ENCODE measurements at regions not wholly inside any gene's neighbourhood (a gene's known extent, or its start where the extent isn't known, plus 50 kb on each side); places are given as distances from the start of the nearest gene placed in this dataset.

DNA sequence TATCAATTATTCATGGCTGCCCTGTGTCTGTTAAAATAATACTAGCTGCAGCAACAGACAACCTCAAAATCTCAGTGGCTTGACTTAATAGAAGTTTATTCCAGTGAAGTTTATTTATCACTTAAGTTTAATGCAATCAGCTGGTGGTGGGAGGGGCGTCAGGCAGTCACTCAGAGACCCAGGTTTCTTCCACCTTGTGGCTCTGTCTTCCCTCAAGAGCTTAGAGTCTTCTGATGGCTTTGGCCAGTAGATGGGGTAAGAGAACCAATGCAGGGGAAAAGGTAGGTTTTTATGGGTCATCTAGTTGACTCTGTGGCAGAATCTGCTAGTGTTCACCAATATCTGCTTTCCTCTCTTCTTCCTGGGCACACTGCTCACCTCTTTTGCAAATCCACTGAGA, 668.9 kb downstream of the AACS start:
- Histone ChIP-seq H3K4me3 (ENCODE audit: low read depth in 1 of 2, low read length in 2 of 2) (no peak overlapping the region), H3K27me3 (ENCODE audit: control insufficient read depth in 1 of 2, insufficient read depth in 2 of 2, low read length in 2 of 2) (no peaks in the 10 kb centered on the region), H3K4me1 (ENCODE audit: control insufficient read depth in 1 of 2, insufficient read depth in 2 of 2, low read length in 2 of 2) (no peaks in the 10 kb centered on the region), H3K27ac (ENCODE audit: low read depth, low read length) (no peak overlapping the region), H3K36me3 (ENCODE audit: control insufficient read depth in 1 of 2, insufficient read depth in 2 of 2, low read length in 2 of 2) (no peaks in the 10 kb centered on the region), H3K9me3 (ENCODE audit: control insufficient read depth in 1 of 2, low read length in 2 of 2) (peaks cover 9 to 12% of the 10 kb centered on the region in 2 donors), H3K9ac (ENCODE audit: low read depth in 1 of 2, low read length in 2 of 2) (no peak overlapping the region)

GRCh38 chr12:125738211-125738610, 673.0 kb downstream of the AACS start:
- H3K36me3 ChIP-seq (ENCODE audit: control insufficient read depth in 1 of 2, insufficient read depth in 2 of 2, low read length in 2 of 2): no peaks in the 10 kb centered on the region
- H3K9me3 ChIP-seq (ENCODE audit: control insufficient read depth in 1 of 2, low read length in 2 of 2): peaks cover 15 to 16% of the 10 kb centered on the region in 2 donors
- no peak overlapping the region for H3K4me3 ChIP-seq (ENCODE audit: low read depth in 1 of 2, low read length in 2 of 2)

GRCh38 chr12:125742413-125742812, 677.2 kb downstream of the AACS start:
- Histone ChIP-seq H3K9me3 (ENCODE audit: control insufficient read depth in 1 of 2, low read length in 2 of 2) (peaks cover 7 to 15% of the 10 kb centered on the region in 2 donors), H3K27ac (ENCODE audit: low read depth, low read length) (no peak overlapping the region), H3K27me3 (ENCODE audit: control insufficient read depth in 1 of 2, insufficient read depth in 2 of 2, low read length in 2 of 2) (no peaks in the 10 kb centered on the region), H3K36me3 (ENCODE audit: control insufficient read depth in 1 of 2, insufficient read depth in 2 of 2, low read length in 2 of 2) (no peaks in the 10 kb centered on the region), H3K4me1 (ENCODE audit: control insufficient read depth in 1 of 2, insufficient read depth in 2 of 2, low read length in 2 of 2) (no peaks in the 10 kb centered on the region), H3K9ac (ENCODE audit: low read depth in 1 of 2, low read length in 2 of 2) (no peak overlapping the region), H3K4me3 (ENCODE audit: low read depth in 1 of 2, low read length in 2 of 2) (no peak overlapping the region)

More at GRCh38 chr12:125738211-125738610, 673.0 kb downstream of the AACS start:
- Histone ChIP-seq H3K27me3 (ENCODE audit: control insufficient read depth in 1 of 2, insufficient read depth in 2 of 2, low read length in 2 of 2) (no peaks in the 10 kb centered on the region), H3K4me1 (ENCODE audit: control insufficient read depth in 1 of 2, insufficient read depth in 2 of 2, low read length in 2 of 2) (no peaks in the 10 kb centered on the region), H3K9ac (ENCODE audit: low read depth in 1 of 2, low read length in 2 of 2) (no peak overlapping the region), H3K27ac (ENCODE audit: low read depth, low read length) (no peak overlapping the region)

GRCh38 chr12:125744201-125744600, 679.0 kb downstream of the AACS start:
- no peak overlapping the region for H3K9ac ChIP-seq (ENCODE audit: low read depth in 1 of 2, low read length in 2 of 2)
- no peaks in the 10 kb centered on the region for H3K4me1 ChIP-seq (ENCODE audit: control insufficient read depth in 1 of 2, insufficient read depth in 2 of 2, low read length in 2 of 2)
- H3K36me3 ChIP-seq (ENCODE audit: control insufficient read depth in 1 of 2, insufficient read depth in 2 of 2, low read length in 2 of 2): no peaks in the 10 kb centered on the region
- H3K27me3 ChIP-seq (ENCODE audit: control insufficient read depth in 1 of 2, insufficient read depth in 2 of 2, low read length in 2 of 2): no peaks in the 10 kb centered on the region
- no peak overlapping the region for H3K4me3 ChIP-seq (ENCODE audit: low read depth in 1 of 2, low read length in 2 of 2)
- H3K27ac ChIP-seq (ENCODE audit: low read depth, low read length): no peak overlapping the region
- H3K9me3 ChIP-seq (ENCODE audit: control insufficient read depth in 1 of 2, low read length in 2 of 2): peaks cover 7 to 12% of the 10 kb centered on the region in 2 donors

DNA sequence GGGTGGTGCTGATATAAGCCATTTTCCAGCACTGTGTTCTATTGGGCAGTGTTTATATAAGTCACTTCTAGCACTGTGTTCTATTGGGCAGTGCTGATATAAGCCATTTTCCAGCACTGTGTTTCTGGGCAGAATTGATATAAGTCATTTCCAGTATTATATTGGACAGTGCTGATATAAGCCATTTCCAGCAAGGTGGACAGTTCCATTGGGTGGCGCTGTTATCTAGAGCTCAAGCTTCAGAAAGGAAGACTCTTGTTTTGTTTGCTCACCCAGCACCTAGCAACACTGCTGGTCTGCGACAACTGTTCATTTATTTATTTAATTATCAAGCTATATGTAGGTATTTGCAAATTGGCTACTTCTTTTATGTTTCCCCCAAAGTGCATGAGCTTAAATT, 690.3 kb downstream of the AACS start:
- Histone ChIP-seq H3K27me3 (ENCODE audit: control insufficient read depth in 1 of 2, insufficient read depth in 2 of 2, low read length in 2 of 2) (no peaks in the 10 kb centered on the region), H3K9ac (ENCODE audit: low read depth in 1 of 2, low read length in 2 of 2) (no peak overlapping the region), H3K27ac (ENCODE audit: low read depth, low read length) (no peak overlapping the region), H3K36me3 (ENCODE audit: control insufficient read depth in 1 of 2, insufficient read depth in 2 of 2, low read length in 2 of 2) (no peaks in the 10 kb centered on the region), H3K4me3 (ENCODE audit: low read depth in 1 of 2, low read length in 2 of 2) (no peak overlapping the region), H3K4me1 (ENCODE audit: control insufficient read depth in 1 of 2, insufficient read depth in 2 of 2, low read length in 2 of 2) (no peaks in the 10 kb centered on the region), H3K9me3 (ENCODE audit: control insufficient read depth in 1 of 2, low read length in 2 of 2) (peaks cover 0 to 13% of the 10 kb centered on the region in 2 donors)

DNA sequence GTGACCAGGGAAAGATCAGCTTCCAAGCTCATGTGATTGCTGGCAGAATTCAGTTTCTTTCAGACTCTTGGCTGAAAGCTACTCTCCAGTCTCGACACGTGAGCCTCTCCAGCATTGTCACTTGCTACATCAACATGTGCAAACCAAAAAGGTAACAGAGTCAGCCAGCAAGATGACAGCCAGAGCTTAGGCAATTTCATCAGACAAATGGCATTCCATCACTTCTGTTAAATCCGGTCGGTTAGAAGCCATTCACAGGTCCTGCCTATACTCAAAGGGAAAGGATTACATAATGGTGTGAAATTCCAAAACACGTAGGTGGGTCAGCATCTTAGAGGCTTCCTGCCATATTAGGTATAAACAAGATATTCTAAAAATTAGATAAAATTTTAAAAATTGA, 700.9 kb downstream of the AACS start:
- Histone ChIP-seq H3K27me3 (ENCODE audit: control insufficient read depth in 1 of 2, insufficient read depth in 2 of 2, low read length in 2 of 2) (no peaks in the 10 kb centered on the region), H3K4me3 (ENCODE audit: low read depth in 1 of 2, low read length in 2 of 2) (no peak overlapping the region), H3K9me3 (ENCODE audit: control insufficient read depth in 1 of 2, low read length in 2 of 2) (peaks cover 2 to 4% of the 10 kb centered on the region in 2 donors), H3K4me1 (ENCODE audit: control insufficient read depth in 1 of 2, insufficient read depth in 2 of 2, low read length in 2 of 2) (no peaks in the 10 kb centered on the region), H3K27ac (ENCODE audit: low read depth, low read length) (no peak overlapping the region), H3K9ac (ENCODE audit: low read depth in 1 of 2, low read length in 2 of 2) (no peak overlapping the region), H3K36me3 (ENCODE audit: control insufficient read depth in 1 of 2, insufficient read depth in 2 of 2, low read length in 2 of 2) (no peaks in the 10 kb centered on the region)

GRCh38 chr12:125772403-125772802, 707.2 kb downstream of the AACS start:
- Histone ChIP-seq H3K9ac (ENCODE audit: low read depth in 1 of 2, low read length in 2 of 2) (no peak overlapping the region), H3K4me1 (ENCODE audit: control insufficient read depth in 1 of 2, insufficient read depth in 2 of 2, low read length in 2 of 2) (no peaks in the 10 kb centered on the region), H3K27me3 (ENCODE audit: control insufficient read depth in 1 of 2, insufficient read depth in 2 of 2, low read length in 2 of 2) (no peaks in the 10 kb centered on the region), H3K4me3 (ENCODE audit: low read depth in 1 of 2, low read length in 2 of 2) (no peak overlapping the region), H3K9me3 (ENCODE audit: control insufficient read depth in 1 of 2, low read length in 2 of 2) (peaks cover 0 to 7% of the 10 kb centered on the region in 2 donors), H3K27ac (ENCODE audit: low read depth, low read length) (no peak overlapping the region), H3K36me3 (ENCODE audit: control insufficient read depth in 1 of 2, insufficient read depth in 2 of 2, low read length in 2 of 2) (no peaks in the 10 kb centered on the region)

- no peak overlapping the region for H3K9ac ChIP-seq (ENCODE audit: low read depth in 1 of 2, low read length in 2 of 2)
- H3K9me3 ChIP-seq (ENCODE audit: control insufficient read depth in 1 of 2, low read length in 2 of 2): peaks cover 0 to 7% of the 10 kb centered on the region in 2 donors
- no peak overlapping the region for H3K27ac ChIP-seq (ENCODE audit: low read depth, low read length)
- no peaks in the 10 kb centered on the region for H3K36me3 ChIP-seq (ENCODE audit: control insufficient read depth in 1 of 2, insufficient read depth in 2 of 2, low read length in 2 of 2)
- H3K27me3 ChIP-seq (ENCODE audit: control insufficient read depth in 1 of 2, insufficient read depth in 2 of 2, low read length in 2 of 2): no peaks in the 10 kb centered on the region
- H3K4me3 ChIP-seq (ENCODE audit: low read depth in 1 of 2, low read length in 2 of 2): no peak overlapping the region
- H3K4me1 ChIP-seq (ENCODE audit: control insufficient read depth in 1 of 2, insufficient read depth in 2 of 2, low read length in 2 of 2): no peaks in the 10 kb centered on the region
These were observed 707.9 kb downstream of the AACS start for GRCh38 chr12:125773033-125773640.

GRCh38 chr12:125775507-125775906, 710.3 kb downstream of the AACS start:
- peaks cover 0 to 7% of the 10 kb centered on the region in 2 donors for H3K9me3 ChIP-seq (ENCODE audit: control insufficient read depth in 1 of 2, low read length in 2 of 2)
- H3K4me1 ChIP-seq (ENCODE audit: control insufficient read depth in 1 of 2, insufficient read depth in 2 of 2, low read length in 2 of 2): no peaks in the 10 kb centered on the region
- no peak overlapping the region for H3K4me3 ChIP-seq (ENCODE audit: low read depth in 1 of 2, low read length in 2 of 2)
- H3K36me3 ChIP-seq (ENCODE audit: control insufficient read depth in 1 of 2, insufficient read depth in 2 of 2, low read length in 2 of 2): no peaks in the 10 kb centered on the region
- H3K27ac ChIP-seq (ENCODE audit: low read depth, low read length): no peak overlapping the region
- no peaks in the 10 kb centered on the region for H3K27me3 ChIP-seq (ENCODE audit: control insufficient read depth in 1 of 2, insufficient read depth in 2 of 2, low read length in 2 of 2)
- no peak overlapping the region for H3K9ac ChIP-seq (ENCODE audit: low read depth in 1 of 2, low read length in 2 of 2)

DNA sequence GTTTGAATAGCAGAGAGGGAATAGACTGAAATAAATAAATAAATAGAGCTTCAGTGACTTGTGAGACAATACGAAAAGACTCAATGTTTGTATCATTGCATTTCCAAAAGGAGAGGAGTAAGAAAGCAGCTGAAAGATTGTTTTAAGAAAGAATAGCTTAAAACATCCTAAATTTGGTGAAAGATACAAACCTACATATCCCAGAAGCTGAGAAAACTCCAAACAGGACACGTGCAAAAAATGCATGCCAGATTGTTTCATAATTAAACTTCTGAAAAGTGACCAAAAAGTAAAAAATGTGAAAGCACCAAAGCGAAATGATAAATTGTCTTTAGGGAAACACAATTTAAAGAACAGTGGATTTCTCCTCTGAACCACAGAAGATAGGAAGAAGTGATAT, 711.0 kb downstream of the AACS start:
- no peak overlapping the region for H3K4me3 ChIP-seq (ENCODE audit: low read depth in 1 of 2, low read length in 2 of 2)
- no peaks in the 10 kb centered on the region for H3K27me3 ChIP-seq (ENCODE audit: control insufficient read depth in 1 of 2, insufficient read depth in 2 of 2, low read length in 2 of 2)
- no peaks in the 10 kb centered on the region for H3K36me3 ChIP-seq (ENCODE audit: control insufficient read depth in 1 of 2, insufficient read depth in 2 of 2, low read length in 2 of 2)
- H3K4me1 ChIP-seq (ENCODE audit: control insufficient read depth in 1 of 2, insufficient read depth in 2 of 2, low read length in 2 of 2): no peaks in the 10 kb centered on the region
- peaks cover 0 to 7% of the 10 kb centered on the region in 2 donors for H3K9me3 ChIP-seq (ENCODE audit: control insufficient read depth in 1 of 2, low read length in 2 of 2)
- H3K27ac ChIP-seq (ENCODE audit: low read depth, low read length): no peak overlapping the region
- H3K9ac ChIP-seq (ENCODE audit: low read depth in 1 of 2, low read length in 2 of 2): no peak overlapping the region
